Upper lobe of left lung (tissue), 4 donors: ENCODE measurements at regions not wholly inside any gene's neighbourhood (a gene's known extent, or its start where the extent isn't known, plus 50 kb on each side); places are given as distances from the start of the nearest gene placed in this dataset.
"Not testable (repeated sequence)": the region's sequence is repeated elsewhere in the genome, so short reads cannot be mapped to it uniquely, and the experiment has no call there.

Experiments
- EP300 ChIP-seq, 4 donors: sonication (generic); formaldehyde crosslinking; IDR thresholded peaks; one replicate each; pipeline ENCODE4 v1.5.1; 2017; ENCODE audit warnings: antibody characterized with exemption in 4 of 4, control low read depth in 2 of 4
- POLR2A ChIP-seq, 4 donors: fragments of 450-650 bp; IDR thresholded peaks; one replicate each; pipeline ENCODE4 v1.5.1; 2016 to 2017; ENCODE audit warnings: antibody characterized with exemption in 4 of 4, mild to moderate bottlenecking in 2 of 4
- POLR2AphosphoS5 ChIP-seq, 2 donors: sonication (generic); formaldehyde crosslinking; IDR thresholded peaks; one replicate each; pipeline ENCODE4 v1.5.1; 2017; ENCODE audit warnings: antibody characterized with exemption in 2 of 2
- TF ChIP-seq, protein P1 (sequence below), 6 experiments: fragments of 450-650 bp in 4 of 6; fragments of 200-600 bp in 2 of 6; sonication (generic) in 2 of 6; IDR thresholded peaks; one replicate each; pipeline ENCODE4 v1.5.1; 2016 to 2019; ENCODE audit warnings: antibody characterized with exemption in 6 of 6

DNA sequence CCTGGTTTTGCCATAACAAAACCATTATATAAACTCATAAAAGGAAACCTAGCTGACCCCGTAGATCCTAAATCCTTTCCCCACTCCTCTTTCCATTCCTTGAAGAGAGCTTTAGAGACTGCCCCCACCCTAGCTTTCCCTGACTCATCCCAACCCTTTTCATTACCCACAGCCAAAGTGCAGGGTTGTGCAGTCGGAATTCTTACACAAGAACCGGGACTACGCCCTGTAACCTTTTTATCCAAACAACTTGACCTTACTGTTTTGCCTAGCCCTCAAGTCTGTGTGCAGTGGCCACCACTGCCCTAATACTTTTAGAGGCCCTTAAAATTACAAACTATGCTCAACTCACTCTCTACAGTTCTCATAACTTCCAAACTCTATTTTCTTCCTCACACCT, 116.0 kb upstream of the PTPN13 start:
- TF ChIP-seq, protein P1, sequence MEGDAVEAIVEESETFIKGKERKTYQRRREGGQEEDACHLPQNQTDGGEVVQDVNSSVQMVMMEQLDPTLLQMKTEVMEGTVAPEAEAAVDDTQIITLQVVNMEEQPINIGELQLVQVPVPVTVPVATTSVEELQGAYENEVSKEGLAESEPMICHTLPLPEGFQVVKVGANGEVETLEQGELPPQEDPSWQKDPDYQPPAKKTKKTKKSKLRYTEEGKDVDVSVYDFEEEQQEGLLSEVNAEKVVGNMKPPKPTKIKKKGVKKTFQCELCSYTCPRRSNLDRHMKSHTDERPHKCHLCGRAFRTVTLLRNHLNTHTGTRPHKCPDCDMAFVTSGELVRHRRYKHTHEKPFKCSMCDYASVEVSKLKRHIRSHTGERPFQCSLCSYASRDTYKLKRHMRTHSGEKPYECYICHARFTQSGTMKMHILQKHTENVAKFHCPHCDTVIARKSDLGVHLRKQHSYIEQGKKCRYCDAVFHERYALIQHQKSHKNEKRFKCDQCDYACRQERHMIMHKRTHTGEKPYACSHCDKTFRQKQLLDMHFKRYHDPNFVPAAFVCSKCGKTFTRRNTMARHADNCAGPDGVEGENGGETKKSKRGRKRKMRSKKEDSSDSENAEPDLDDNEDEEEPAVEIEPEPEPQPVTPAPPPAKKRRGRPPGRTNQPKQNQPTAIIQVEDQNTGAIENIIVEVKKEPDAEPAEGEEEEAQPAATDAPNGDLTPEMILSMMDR (IDR thresholded peaks at IDR 0.05): not testable (repeated sequence)
- TF ChIP-seq POLR2A, EP300, POLR2AphosphoS5 (IDR thresholded peaks at IDR 0.05): not testable (repeated sequence)
